HepG2 (cell line): ENCODE measurements at regions not wholly inside any gene's neighbourhood (a gene's known extent, or its start where the extent isn't known, plus 50 kb on each side); places are given as distances from the start of the nearest gene placed in this dataset.

Source experiments
- ARHGAP35 ChIP-seq: sonication (generic); formaldehyde crosslinking; IDR thresholded peaks from 2 replicates; pipeline ENCODE4 v1.9.0; 2022; ENCODE audit warnings: mild to moderate bottlenecking, inconsistent platforms, moderate library complexity, missing genetic modification reagents, borderline replicate concordance
- KDM1A ChIP-seq: IDR thresholded peaks from 2 replicates; pipeline ENCODE4 v1.6.1; 2016; ENCODE audit warnings: missing compliant biosample characterization
- PHB2 ChIP-seq: fragments of 450-650 bp; IDR thresholded peaks from 2 replicates; pipeline ENCODE4 v1.6.1; 2018; ENCODE audit not compliant: partially characterized antibody
- ZNF333 ChIP-seq: sonication (generic); formaldehyde crosslinking; IDR thresholded peaks from 2 replicates; pipeline ENCODE4 v1.4.0; 2020; ENCODE audit warnings: mild to moderate bottlenecking, missing genetic modification reagents, borderline replicate concordance
- ZNF850 ChIP-seq: sonication (generic); formaldehyde crosslinking; conservative IDR thresholded peaks from 2 replicates; pipeline ENCODE4 v1.9.0; 2021; ENCODE audit warnings: mild to moderate bottlenecking, missing genetic modification reagents
- ZZZ3 ChIP-seq: sonication (generic); formaldehyde crosslinking; IDR thresholded peaks from 2 replicates; pipeline ENCODE4 v1.4.0; 2020; ENCODE audit warnings: missing genetic modification reagents, mild to moderate bottlenecking, borderline replicate concordance
- TF ChIP-seq, protein P1 (sequence below): sonication (generic); formaldehyde crosslinking; IDR thresholded peaks from 2 replicates; pipeline ENCODE4 v1.5.1; 2020; ENCODE audit warnings: mild to moderate bottlenecking, missing genetic modification reagents, moderate library complexity
- TF ChIP-seq, protein P2 (sequence below), 2 experiments: IDR thresholded peaks; 2 replicates each; pipeline ENCODE4 v1.6.1; 2011 to 2012; ENCODE audit warnings: low read length in 2 of 2, borderline replicate concordance in 1 of 2, low read depth in 1 of 2, mild to moderate bottlenecking in 1 of 2, moderate library complexity in 1 of 2
- TF ChIP-seq, protein P3 (sequence below): sonication (generic); formaldehyde crosslinking; IDR thresholded peaks from 2 replicates; pipeline ENCODE4 v1.5.0; 2020; ENCODE audit warnings: mild to moderate bottlenecking, missing genetic modification reagents
- TF ChIP-seq, protein P4 (sequence below): sonication (generic); formaldehyde crosslinking; IDR thresholded peaks from 2 replicates; pipeline ENCODE4 v1.5.0; 2020; ENCODE audit warnings: missing genetic modification reagents, mild to moderate bottlenecking, borderline replicate concordance

DNA sequence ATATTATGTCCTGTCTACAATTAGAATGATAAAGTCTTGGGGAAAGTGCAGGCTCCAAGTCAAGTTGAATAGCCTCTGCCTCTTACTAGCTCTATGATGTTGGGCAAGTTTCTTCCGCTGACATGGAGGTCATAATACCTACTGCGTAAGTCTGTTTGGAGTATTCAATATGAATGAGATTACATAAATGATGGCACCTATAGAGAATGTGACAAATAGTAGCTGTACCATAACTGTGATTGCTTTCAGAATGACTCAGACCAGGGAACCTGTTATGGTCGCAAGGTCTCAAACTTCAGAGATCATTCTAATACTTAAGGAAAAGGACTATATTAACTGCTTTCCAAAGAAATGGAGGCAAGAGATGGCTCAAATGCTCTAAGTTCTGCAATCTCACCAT lies 94.0 kb upstream of the ABCA1 start:
- TF ChIP-seq, protein P1, sequence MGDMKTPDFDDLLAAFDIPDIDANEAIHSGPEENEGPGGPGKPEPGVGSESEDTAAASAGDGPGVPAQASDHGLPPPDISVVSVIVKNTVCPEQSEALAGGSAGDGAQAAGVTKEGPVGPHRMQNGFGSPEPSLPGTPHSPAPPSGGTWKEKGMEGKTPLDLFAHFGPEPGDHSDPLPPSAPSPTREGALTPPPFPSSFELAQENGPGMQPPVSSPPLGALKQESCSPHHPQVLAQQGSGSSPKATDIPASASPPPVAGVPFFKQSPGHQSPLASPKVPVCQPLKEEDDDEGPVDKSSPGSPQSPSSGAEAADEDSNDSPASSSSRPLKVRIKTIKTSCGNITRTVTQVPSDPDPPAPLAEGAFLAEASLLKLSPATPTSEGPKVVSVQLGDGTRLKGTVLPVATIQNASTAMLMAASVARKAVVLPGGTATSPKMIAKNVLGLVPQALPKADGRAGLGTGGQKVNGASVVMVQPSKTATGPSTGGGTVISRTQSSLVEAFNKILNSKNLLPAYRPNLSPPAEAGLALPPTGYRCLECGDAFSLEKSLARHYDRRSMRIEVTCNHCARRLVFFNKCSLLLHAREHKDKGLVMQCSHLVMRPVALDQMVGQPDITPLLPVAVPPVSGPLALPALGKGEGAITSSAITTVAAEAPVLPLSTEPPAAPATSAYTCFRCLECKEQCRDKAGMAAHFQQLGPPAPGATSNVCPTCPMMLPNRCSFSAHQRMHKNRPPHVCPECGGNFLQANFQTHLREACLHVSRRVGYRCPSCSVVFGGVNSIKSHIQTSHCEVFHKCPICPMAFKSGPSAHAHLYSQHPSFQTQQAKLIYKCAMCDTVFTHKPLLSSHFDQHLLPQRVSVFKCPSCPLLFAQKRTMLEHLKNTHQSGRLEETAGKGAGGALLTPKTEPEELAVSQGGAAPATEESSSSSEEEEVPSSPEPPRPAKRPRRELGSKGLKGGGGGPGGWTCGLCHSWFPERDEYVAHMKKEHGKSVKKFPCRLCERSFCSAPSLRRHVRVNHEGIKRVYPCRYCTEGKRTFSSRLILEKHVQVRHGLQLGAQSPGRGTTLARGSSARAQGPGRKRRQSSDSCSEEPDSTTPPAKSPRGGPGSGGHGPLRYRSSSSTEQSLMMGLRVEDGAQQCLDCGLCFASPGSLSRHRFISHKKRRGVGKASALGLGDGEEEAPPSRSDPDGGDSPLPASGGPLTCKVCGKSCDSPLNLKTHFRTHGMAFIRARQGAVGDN (CRISPR knock-in tag) = no peak
- TF ChIP-seq, protein P2, sequence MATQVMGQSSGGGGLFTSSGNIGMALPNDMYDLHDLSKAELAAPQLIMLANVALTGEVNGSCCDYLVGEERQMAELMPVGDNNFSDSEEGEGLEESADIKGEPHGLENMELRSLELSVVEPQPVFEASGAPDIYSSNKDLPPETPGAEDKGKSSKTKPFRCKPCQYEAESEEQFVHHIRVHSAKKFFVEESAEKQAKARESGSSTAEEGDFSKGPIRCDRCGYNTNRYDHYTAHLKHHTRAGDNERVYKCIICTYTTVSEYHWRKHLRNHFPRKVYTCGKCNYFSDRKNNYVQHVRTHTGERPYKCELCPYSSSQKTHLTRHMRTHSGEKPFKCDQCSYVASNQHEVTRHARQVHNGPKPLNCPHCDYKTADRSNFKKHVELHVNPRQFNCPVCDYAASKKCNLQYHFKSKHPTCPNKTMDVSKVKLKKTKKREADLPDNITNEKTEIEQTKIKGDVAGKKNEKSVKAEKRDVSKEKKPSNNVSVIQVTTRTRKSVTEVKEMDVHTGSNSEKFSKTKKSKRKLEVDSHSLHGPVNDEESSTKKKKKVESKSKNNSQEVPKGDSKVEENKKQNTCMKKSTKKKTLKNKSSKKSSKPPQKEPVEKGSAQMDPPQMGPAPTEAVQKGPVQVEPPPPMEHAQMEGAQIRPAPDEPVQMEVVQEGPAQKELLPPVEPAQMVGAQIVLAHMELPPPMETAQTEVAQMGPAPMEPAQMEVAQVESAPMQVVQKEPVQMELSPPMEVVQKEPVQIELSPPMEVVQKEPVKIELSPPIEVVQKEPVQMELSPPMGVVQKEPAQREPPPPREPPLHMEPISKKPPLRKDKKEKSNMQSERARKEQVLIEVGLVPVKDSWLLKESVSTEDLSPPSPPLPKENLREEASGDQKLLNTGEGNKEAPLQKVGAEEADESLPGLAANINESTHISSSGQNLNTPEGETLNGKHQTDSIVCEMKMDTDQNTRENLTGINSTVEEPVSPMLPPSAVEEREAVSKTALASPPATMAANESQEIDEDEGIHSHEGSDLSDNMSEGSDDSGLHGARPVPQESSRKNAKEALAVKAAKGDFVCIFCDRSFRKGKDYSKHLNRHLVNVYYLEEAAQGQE (IDR thresholded peaks at IDR 0.05; ENCODE audit: borderline replicate concordance in 1 of 2, low read depth in 1 of 2, low read length in 2 of 2) = no peak
- TF ChIP-seq, protein P3, sequence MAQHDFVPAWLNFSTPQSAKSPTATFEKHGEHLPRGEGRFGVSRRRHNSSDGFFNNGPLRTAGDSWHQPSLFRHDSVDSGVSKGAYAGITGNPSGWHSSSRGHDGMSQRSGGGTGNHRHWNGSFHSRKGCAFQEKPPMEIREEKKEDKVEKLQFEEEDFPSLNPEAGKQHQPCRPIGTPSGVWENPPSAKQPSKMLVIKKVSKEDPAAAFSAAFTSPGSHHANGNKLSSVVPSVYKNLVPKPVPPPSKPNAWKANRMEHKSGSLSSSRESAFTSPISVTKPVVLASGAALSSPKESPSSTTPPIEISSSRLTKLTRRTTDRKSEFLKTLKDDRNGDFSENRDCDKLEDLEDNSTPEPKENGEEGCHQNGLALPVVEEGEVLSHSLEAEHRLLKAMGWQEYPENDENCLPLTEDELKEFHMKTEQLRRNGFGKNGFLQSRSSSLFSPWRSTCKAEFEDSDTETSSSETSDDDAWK (CRISPR knock-in tag) = no peak
- TF ChIP-seq KDM1A (CRISPR knock-in tag) (no peak), ARHGAP35 (no peak), ZZZ3 (CRISPR knock-in tag) (no peak), ZNF333 (no peak), PHB2 (no peak), ZNF850 (CRISPR knock-in tag) (no peak)
- TF ChIP-seq, protein P4, sequence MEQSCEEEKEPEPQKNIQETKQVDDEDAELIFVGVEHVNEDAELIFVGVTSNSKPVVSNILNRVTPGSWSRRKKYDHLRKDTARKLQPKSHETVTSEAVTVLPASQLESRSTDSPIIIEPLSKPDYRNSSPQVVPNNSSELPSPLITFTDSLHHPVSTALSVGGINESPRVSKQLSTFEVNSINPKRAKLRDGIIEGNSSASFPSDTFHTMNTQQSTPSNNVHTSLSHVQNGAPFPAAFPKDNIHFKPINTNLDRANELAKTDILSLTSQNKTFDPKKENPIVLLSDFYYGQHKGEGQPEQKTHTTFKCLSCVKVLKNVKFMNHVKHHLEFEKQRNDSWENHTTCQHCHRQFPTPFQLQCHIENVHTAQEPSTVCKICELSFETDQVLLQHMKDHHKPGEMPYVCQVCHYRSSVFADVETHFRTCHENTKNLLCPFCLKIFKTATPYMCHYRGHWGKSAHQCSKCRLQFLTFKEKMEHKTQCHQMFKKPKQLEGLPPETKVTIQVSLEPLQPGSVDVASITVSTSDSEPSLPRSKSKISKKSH = no peak
